Prostate gland (tissue), 2 donors: ENCODE measurements at regions not wholly inside any gene's neighbourhood (a gene's known extent, or its start where the extent isn't known, plus 50 kb on each side); places are given as distances from the start of the nearest gene placed in this dataset.
"Not testable (repeated sequence)": the region's sequence is repeated elsewhere in the genome, so short reads cannot be mapped to it uniquely, and the experiment has no call there.

Experiments
- DNase-seq: peaks from one replicate; pipeline ENCODE4 v3.0.0-alpha.2; 2019; ENCODE audit warnings: low spot score
- H3K27ac ChIP-seq, 2 donors: fragments of 200-600 bp; sonication (generic); 2 replicates each; pipeline ENCODE4 v1.5.1; 2017 to 2019
- H3K27me3 ChIP-seq: fragments of 200-600 bp; sonication (generic); replicated peaks from 2 replicates; pipeline ENCODE4 v1.5.1; 2019; ENCODE audit not compliant: insufficient read depth
- H3K36me3 ChIP-seq, 2 donors: fragments of 200-600 bp; sonication (generic); 1 replicate in 1 of 2; 2 replicates in 1 of 2; pipeline versions ENCODE4 v1.5.1 to v1.8.1; 2017 to 2019
- H3K4me1 ChIP-seq: fragments of 200-600 bp; sonication (generic); replicated peaks from 2 replicates; pipeline ENCODE4 v1.5.1; 2019
- H3K4me3 ChIP-seq, 2 donors: fragments of 200-600 bp; sonication (generic); 2 replicates each; pipeline ENCODE4 v1.5.1; 2017 to 2019
- H3K9me3 ChIP-seq: fragments of 200-600 bp; sonication (generic); 2 replicates; pipeline ENCODE4 v1.5.1; 2017
- POLR2A ChIP-seq: fragments of 450-650 bp; IDR thresholded peaks from one replicate; pipeline ENCODE4 v1.6.1; 2016; ENCODE audit warnings: antibody characterized with exemption, mild to moderate bottlenecking
- POLR2AphosphoS5 ChIP-seq: sonication (generic); formaldehyde crosslinking; IDR thresholded peaks from one replicate; pipeline ENCODE4 v1.6.1; 2017; ENCODE audit warnings: antibody characterized with exemption
- WGBS: methylation state at CpG from one replicate; pipeline ENCODE4 v1.1.5; 2018; 5-methylcytosine and 5-hydroxymethylcytosine counted together
- intact Hi-C: fragments of 100-400 bp; cut with DNase I; formaldehyde crosslinking; loops from one replicate; pipeline ENCODE4 v1.14.2; 2022
- TF ChIP-seq, protein P1 (sequence below), 4 experiments: fragments of 200-600 bp in 2 of 4; fragments of 450-650 bp in 2 of 4; sonication (generic) in 2 of 4; IDR thresholded peaks; 1 replicate in 3 of 4; 2 replicates in 1 of 4; pipeline ENCODE4 v1.5.1; 2016 to 2019; ENCODE audit warnings: antibody characterized with exemption in 4 of 4, mild to moderate bottlenecking in 2 of 4, moderate library complexity in 2 of 4

DNA sequence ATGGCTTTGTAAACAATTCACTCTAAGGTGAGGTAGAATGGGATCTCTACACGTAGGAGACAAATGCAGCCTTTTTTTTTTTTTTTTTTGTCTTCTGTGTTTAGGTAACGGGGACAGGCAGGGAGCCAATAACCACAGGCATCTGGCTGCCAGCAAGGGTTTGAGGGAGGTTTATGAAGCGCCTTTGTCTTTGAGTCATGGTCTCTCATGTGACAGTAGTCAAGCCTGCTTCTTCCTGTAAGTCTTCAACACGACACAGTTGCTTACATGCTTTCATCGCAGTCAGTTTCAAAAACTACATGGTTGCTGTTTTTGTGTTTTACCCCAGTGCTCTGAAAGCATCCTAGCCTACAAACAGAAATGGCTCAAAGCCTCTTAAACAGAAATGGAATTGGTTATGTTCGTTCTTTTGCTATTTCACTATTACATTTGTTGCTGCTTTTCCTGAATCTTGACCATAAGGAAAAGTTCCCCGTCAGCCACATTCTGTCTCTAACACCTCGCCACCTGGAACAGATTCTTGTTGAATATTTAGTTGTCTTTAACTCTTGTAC lies 127.8 kb upstream of the METTL14 start:
- 30% methylated on average over 8 of the region's 8 CpGs for WGBS
- H3K4me1 ChIP-seq, result no peaks in the 10 kb centered on the region
- H3K36me3 ChIP-seq, result no peaks in the 10 kb centered on the region
- TF ChIP-seq, protein P1, sequence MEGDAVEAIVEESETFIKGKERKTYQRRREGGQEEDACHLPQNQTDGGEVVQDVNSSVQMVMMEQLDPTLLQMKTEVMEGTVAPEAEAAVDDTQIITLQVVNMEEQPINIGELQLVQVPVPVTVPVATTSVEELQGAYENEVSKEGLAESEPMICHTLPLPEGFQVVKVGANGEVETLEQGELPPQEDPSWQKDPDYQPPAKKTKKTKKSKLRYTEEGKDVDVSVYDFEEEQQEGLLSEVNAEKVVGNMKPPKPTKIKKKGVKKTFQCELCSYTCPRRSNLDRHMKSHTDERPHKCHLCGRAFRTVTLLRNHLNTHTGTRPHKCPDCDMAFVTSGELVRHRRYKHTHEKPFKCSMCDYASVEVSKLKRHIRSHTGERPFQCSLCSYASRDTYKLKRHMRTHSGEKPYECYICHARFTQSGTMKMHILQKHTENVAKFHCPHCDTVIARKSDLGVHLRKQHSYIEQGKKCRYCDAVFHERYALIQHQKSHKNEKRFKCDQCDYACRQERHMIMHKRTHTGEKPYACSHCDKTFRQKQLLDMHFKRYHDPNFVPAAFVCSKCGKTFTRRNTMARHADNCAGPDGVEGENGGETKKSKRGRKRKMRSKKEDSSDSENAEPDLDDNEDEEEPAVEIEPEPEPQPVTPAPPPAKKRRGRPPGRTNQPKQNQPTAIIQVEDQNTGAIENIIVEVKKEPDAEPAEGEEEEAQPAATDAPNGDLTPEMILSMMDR (IDR thresholded peaks at IDR 0.05), result no peak
- TF ChIP-seq POLR2A, result no peak
- no peak for TF ChIP-seq POLR2AphosphoS5
- intact Hi-C loops, result no loop called here
- H3K9me3 ChIP-seq, result no peaks in the 10 kb centered on the region
- DNase-seq, result peak; percentile 58
- no peaks in the 10 kb centered on the region for H3K27me3 ChIP-seq
- no peak overlapping the region for H3K27ac ChIP-seq
- H3K4me3 ChIP-seq, result no peak overlapping the region

DNA sequence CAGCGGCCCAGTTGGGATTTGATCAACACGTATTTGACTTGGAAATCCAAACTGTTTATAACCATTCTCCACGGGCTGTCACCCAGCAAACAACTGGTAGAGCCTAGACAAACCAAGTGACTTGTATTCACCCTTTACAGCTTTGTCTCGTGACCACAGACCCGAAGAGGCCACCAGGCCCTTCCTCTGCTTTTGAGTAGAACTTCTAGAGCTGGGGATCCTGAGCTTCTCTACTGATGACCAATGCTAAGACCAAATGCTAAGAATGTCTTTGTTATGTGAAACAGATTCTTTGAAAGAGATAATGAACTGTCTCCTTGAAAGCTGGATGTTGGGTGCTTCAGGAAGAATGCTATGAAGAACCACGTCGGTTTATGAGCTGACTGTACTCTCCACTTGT lies 127.0 kb upstream of the METTL14 start:
- H3K4me3 ChIP-seq, DNase-seq, H3K36me3 ChIP-seq, H3K9me3 ChIP-seq, H3K4me1 ChIP-seq, intact Hi-C loops, H3K27ac ChIP-seq, H3K27me3 ChIP-seq: not testable (repeated sequence)
- 72% methylated on average over 7 of the region's 7 CpGs for WGBS

DNA sequence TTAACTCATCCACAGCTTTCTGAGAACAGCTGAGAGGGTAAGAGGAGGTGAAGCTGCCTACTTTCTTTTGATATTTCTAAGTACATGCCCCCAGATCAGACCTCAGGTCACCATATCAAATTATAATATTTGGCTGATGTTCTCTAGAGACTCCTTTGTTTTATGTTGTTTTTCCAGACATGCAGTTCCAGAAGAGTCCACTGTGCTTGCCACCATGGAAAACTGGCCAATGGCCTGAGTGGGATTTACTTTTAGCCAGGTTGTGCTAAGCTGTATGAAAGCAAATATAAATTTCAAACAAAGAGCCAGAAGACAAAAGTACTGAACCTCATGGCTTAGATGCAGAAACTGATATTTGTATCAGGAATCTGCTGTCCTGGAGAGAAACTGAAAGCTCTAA lies 123.6 kb upstream of the METTL14 start:
- H3K27ac ChIP-seq, H3K4me1 ChIP-seq, H3K27me3 ChIP-seq, H3K36me3 ChIP-seq, DNase-seq, H3K9me3 ChIP-seq, H3K4me3 ChIP-seq, intact Hi-C loops: not testable (repeated sequence)

DNA sequence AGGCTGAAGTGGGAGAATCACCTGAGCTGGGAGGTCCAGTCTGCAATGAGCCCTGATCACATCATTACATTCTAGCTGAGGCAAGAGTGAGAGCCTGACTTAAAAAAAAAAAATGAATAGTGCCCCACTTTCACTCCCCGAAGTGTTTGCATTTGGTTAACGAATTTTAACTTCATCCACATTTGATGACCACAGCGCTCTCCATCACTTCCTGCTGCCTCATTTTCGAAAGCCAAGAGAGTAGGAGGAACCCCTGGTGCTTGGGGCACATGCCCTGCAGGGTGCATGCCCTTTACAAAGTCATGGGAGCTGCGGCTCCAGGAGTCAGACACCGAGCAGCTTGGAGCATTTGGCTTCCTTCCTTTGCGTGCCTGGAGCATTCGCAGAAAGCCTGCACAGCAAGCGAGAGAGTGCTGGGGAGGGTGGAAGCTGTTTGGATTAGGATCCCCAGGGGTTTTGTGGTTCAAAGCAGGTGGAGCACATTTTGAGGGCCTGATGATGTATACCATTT lies 119.1 kb upstream of the METTL14 start:
- H3K36me3 ChIP-seq, H3K4me1 ChIP-seq, intact Hi-C loops, H3K4me3 ChIP-seq, H3K9me3 ChIP-seq, H3K27me3 ChIP-seq, DNase-seq, H3K27ac ChIP-seq: not testable (repeated sequence)
- 23% methylated on average over 9 of the region's 9 CpGs for WGBS

DNA sequence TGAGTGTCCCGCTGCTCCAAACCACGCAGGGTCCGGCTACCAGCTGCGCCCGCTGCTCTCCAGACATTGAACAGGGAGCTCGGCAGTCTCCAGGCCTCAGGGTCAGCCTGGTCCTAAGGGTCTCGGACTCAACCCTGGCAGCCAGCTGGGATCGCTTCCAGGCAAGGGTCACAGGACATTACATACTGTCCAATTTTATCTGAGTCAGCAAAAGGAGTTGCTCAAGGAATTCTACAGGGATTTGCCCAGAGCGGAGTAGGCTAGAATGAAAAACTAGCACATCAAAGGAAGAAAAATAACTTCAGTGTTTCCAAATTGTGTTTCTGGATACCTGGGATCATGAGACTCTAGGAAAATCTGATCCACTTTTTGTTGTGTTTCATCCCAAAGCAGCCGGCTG lies 112.2 kb upstream of the METTL14 start:
- not testable (repeated sequence) for DNase-seq, H3K36me3 ChIP-seq

DNA sequence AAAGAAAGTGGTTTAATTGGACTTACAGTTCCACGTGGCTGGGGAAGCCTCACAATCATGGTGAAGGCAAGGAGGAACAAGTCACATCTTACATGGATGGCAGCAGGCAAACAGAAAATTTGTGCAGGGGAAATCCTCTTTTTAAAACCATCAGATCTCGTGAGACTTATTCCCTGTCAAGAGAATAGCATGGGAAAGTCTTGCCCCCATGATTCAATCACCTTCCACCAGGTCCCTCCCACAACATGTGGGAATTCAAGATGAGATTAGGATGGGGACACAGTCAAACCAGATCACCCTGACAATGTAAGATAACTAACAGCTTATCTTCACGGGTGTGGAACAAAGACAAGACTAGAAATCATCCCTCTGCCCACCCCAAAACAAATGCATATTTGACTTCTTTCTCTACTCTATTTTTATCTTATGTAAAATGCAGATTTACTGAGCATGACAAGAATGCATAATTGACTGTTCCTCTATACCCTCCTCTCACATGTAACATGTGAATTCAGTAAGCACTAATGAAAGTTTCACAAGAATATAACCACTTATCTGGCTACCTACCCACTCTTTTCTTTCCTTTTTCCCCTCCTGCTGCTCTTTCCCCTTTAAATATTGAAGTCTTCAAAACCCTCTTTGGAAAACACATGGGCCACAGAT lies 110.8 kb upstream of the METTL14 start:
- H3K27ac ChIP-seq, H3K9me3 ChIP-seq, H3K36me3 ChIP-seq, intact Hi-C loops, H3K4me3 ChIP-seq, H3K4me1 ChIP-seq, H3K27me3 ChIP-seq, DNase-seq: not testable (repeated sequence)
- WGBS, result 52% methylated on average over 3 of the region's 3 CpGs

More for the DNA sequence above, 112.2 kb upstream of the METTL14 start:
- 98% methylated on average over 10 of the region's 10 CpGs for WGBS
- intact Hi-C loops, H3K4me3 ChIP-seq, H3K27ac ChIP-seq, H3K27me3 ChIP-seq, H3K4me1 ChIP-seq, H3K9me3 ChIP-seq: not testable (repeated sequence)

DNA sequence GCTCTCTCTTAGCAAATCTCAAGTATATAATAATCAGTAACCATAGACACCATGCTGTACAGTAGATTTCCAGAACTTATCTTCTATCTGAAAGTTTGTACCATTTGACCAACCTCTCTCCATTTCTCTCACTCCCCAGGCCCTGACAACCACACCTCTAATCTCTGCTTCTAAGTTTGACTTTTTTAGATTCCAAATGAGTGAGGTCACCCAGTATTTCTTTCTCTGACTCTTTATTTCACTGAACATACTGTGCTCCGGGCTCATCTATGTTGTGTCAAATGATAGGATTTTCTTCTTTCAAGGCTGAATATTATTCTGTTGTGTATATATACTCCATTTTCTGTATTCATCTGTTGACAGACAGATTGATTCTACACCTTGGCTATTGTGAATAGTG lies 110.1 kb upstream of the METTL14 start:
- intact Hi-C loops, H3K9me3 ChIP-seq: not testable (repeated sequence)

DNA sequence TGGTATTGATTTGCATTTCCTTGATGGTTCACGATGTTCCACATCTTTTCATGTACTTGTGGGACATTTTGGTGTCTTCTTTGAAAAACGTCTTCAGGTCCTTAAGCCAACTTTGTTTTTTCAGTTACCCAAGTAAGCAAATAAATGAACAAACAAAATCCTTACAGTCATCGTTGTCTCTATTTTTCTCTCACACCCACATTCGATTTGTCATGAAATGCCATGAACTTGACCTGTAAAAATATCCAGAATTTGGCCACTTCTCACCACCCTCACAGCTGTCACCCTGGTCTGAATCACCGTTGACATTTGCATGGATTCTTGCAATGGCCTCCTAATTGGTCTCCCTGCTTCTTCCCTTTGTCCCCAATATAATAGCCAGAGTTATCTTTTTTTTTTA lies 109.5 kb upstream of the METTL14 start:
- H3K4me3 ChIP-seq, H3K27ac ChIP-seq, H3K36me3 ChIP-seq, DNase-seq, H3K27me3 ChIP-seq, intact Hi-C loops, H3K9me3 ChIP-seq, H3K4me1 ChIP-seq: not testable (repeated sequence)
- 83% methylated on average over 5 of the region's 5 CpGs for WGBS

More for the DNA sequence above, 110.1 kb upstream of the METTL14 start:
- H3K27ac ChIP-seq, H3K36me3 ChIP-seq, H3K4me1 ChIP-seq, H3K4me3 ChIP-seq, H3K27me3 ChIP-seq, DNase-seq: not testable (repeated sequence)
- 94% methylated on average over 1 of the region's 1 CpG for WGBS

DNA sequence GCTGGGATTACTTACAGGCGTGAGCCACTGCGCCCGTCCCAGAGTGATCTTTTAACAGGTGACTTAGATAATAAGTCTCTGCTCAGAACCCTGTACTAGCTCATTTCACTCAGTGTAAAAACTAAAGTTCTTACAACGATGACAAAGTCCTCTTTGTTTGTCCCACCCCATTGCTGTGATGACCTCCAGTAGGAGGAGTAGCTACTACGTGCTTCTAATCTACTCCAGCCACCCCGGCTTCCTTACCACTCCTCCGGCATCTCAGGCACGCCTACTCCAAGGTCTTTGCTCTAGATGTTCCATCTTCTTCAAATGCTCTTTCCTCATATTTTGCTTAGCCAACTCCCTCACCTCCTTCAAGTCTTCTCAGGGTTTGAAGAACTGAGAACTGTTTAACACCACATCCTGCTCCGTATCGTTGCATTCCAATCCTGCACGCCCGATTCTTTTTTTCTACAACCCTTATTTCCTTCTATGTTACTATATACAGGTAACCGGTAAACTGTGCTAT lies 108.4 kb upstream of the METTL14 start:
- H3K27ac ChIP-seq, DNase-seq, H3K4me3 ChIP-seq, H3K4me1 ChIP-seq, H3K27me3 ChIP-seq, intact Hi-C loops, H3K9me3 ChIP-seq, H3K36me3 ChIP-seq: not testable (repeated sequence)
- 87% methylated on average over 13 of the region's 13 CpGs for WGBS
